H1 (cell line): ENCODE measurements at regions not wholly inside any gene's neighbourhood (a gene's known extent, or its start where the extent isn't known, plus 50 kb on each side); places are given as distances from the start of the nearest gene placed in this dataset.

Experiments
- CTCF ChIA-PET: fragments of 300-600 bp; sonication (Branson Sonifier 250); formaldehyde crosslinking; loops from one replicate; lab custom pipeline; 2021; ENCODE audit not compliant: partially characterized antibody; lab: Charles Lee
- POLR2A ChIA-PET: fragments of 300-600 bp; sonication (Branson Sonifier 250); formaldehyde crosslinking; loops from one replicate; lab custom pipeline; 2021; ENCODE audit warnings: inconsistent platforms; ENCODE audit not compliant: partially characterized antibody; lab: Charles Lee
- DNase-seq, 2 experiments: peaks; one replicate each; pipeline versions ENCODE4 v3.0.0 to v3.0.0-alpha.2; 2010 to 2022; ENCODE audit warnings: low spot score in 2 of 2, low read depth in 1 of 2, mixed read lengths in 1 of 2
- FAIRE-seq: peaks from 2 replicates; lab custom pipeline; 2011; peaks lifted over from hg19 to GRCh38; lab: Jason Lieb, UNC
- H2AFZ ChIP-seq: 2 replicates; pipeline ENCODE4 v1.8.1; 2012; ENCODE audit warnings: low read length, inconsistent platforms
- H2AK5ac ChIP-seq: 2 replicates; pipeline ENCODE4 v1.6.1; 2013; ENCODE audit warnings: low read depth, low read length
- H2BK120ac ChIP-seq: replicated peaks from 2 replicates; pipeline ENCODE3; 2013; ENCODE audit warnings: low read depth, low read length, inconsistent platforms
- H2BK12ac ChIP-seq: 2 replicates; pipeline ENCODE4 v1.6.1; 2013; ENCODE audit warnings: low read depth, low read length
- H2BK15ac ChIP-seq: 2 replicates; pipeline ENCODE4 v1.6.1; 2013; ENCODE audit warnings: low read length
- H2BK20ac ChIP-seq: 2 replicates; pipeline ENCODE4 v1.6.1; 2013; ENCODE audit warnings: low read length
- H2BK5ac ChIP-seq: 2 replicates; pipeline ENCODE4 v1.6.1; 2013; ENCODE audit warnings: low read depth, low read length
- H3K14ac ChIP-seq: 2 replicates; pipeline ENCODE4 v1.6.1; 2013; ENCODE audit warnings: inconsistent platforms; ENCODE audit not compliant: insufficient read length
- H3K18ac ChIP-seq: 2 replicates; pipeline ENCODE4 v1.6.1; 2013; ENCODE audit warnings: low read length; ENCODE audit errors: extremely low read depth
- H3K23ac ChIP-seq: 2 replicates; pipeline ENCODE4 v1.6.1; 2013; ENCODE audit warnings: inconsistent platforms; ENCODE audit not compliant: insufficient read length
- H3K23me2 ChIP-seq: 2 replicates; pipeline ENCODE4 v1.6.1; 2013; ENCODE audit warnings: low read depth, low read length
- H3K27ac ChIP-seq: 2 replicates; pipeline ENCODE4 v1.6.1; 2011; ENCODE audit warnings: low read depth, low read length, inconsistent platforms
- H3K27me3 ChIP-seq, 4 experiments: replicated peaks in 1 of 4; 1 replicate in 1 of 4; 2 replicates in 3 of 4; pipeline versions ENCODE4 v1.6.1 to v1.8.1; 2011 to 2013; ENCODE audit warnings: low read length in 3 of 4, mild to moderate bottlenecking in 3 of 4, inconsistent platforms in 2 of 4, mixed read lengths in 2 of 4, moderate library complexity in 1 of 4; ENCODE audit not compliant: control insufficient read depth in 3 of 4, insufficient read depth in 3 of 4; ENCODE audit errors: extremely low read depth in 1 of 4
- H3K36me3 ChIP-seq, 4 experiments: 2 replicates each; pipeline versions ENCODE4 v1.6.1 to v1.8.1; 2011 to 2013; ENCODE audit warnings: mild to moderate bottlenecking in 4 of 4, low read length in 3 of 4, moderate library complexity in 2 of 4, control low read depth in 1 of 4, inconsistent platforms in 1 of 4; ENCODE audit not compliant: insufficient read depth in 4 of 4, control insufficient read depth in 2 of 4
- H3K4ac ChIP-seq: replicated peaks from 2 replicates; pipeline ENCODE3; 2013; ENCODE audit warnings: low read length, low read depth, mixed read lengths, inconsistent platforms; ENCODE audit not compliant: insufficient read length
- H3K4me1 ChIP-seq, 4 experiments: replicated peaks in 1 of 4; 1 replicate in 1 of 4; 2 replicates in 3 of 4; pipeline versions ENCODE4 v1.6.1 to v1.8.1; 2011 to 2013; ENCODE audit warnings: low read length in 3 of 4, inconsistent platforms in 2 of 4, mixed read lengths in 1 of 4; ENCODE audit not compliant: insufficient read depth in 4 of 4, control insufficient read depth in 3 of 4
- H3K4me2 ChIP-seq, 2 experiments: 2 replicates each; pipeline versions ENCODE4 v1.6.1 to v1.8.1; 2011 to 2013; ENCODE audit warnings: low read depth in 2 of 2, low read length in 2 of 2, control low read depth in 1 of 2, inconsistent platforms in 1 of 2, mild to moderate bottlenecking in 1 of 2; ENCODE audit not compliant: insufficient read depth in 1 of 2
- H3K4me3 ChIP-seq, 4 experiments: fragments of 200-600, 300-600 bp in 1 of 4; sonication (generic), shearing (Covaris generic), sonication (Bioruptor Twin) in 1 of 4; 2 replicates each; pipeline versions ENCODE4 v1.5.1 to v1.8.1; 2011 to 2016; ENCODE audit warnings: low read length in 4 of 4, low read depth in 3 of 4, control low read depth in 2 of 4, inconsistent platforms in 2 of 4, mild to moderate bottlenecking in 2 of 4, mixed read lengths in 1 of 4, moderate library complexity in 1 of 4; ENCODE audit not compliant: insufficient read depth in 2 of 4; ENCODE audit errors: extremely low read depth in 1 of 4
- H3K56ac ChIP-seq: replicated peaks from 2 replicates; pipeline ENCODE3; 2013; ENCODE audit warnings: low read depth, mild to moderate bottlenecking, mixed read lengths, low read length, inconsistent platforms; ENCODE audit not compliant: insufficient read length
- H3K79me1 ChIP-seq: 2 replicates; pipeline ENCODE4 v1.6.1; 2013; ENCODE audit warnings: low read depth, low read length, control low read depth
- H3K79me2 ChIP-seq, 2 experiments: 2 replicates each; pipeline versions ENCODE4 v1.6.1 to v1.8.1; 2012 to 2013; ENCODE audit warnings: low read length in 2 of 2, mild to moderate bottlenecking in 2 of 2, inconsistent platforms in 1 of 2; ENCODE audit not compliant: insufficient read depth in 2 of 2, control insufficient read depth in 1 of 2
- H3K9ac ChIP-seq, 4 experiments: replicated peaks in 1 of 4; 1 replicate in 1 of 4; 2 replicates in 3 of 4; pipeline versions ENCODE4 v1.6.1 to v1.8.1; 2011 to 2013; ENCODE audit warnings: low read depth in 3 of 4, low read length in 3 of 4, control low read depth in 2 of 4, mild to moderate bottlenecking in 2 of 4, moderate library complexity in 2 of 4, inconsistent platforms in 1 of 4; ENCODE audit errors: extremely low read depth in 1 of 4
- H3K9me3 ChIP-seq, 2 experiments: 2 replicates each; pipeline versions ENCODE4 v1.6.1 to v1.8.1; 2012 to 2013; ENCODE audit warnings: mild to moderate bottlenecking in 2 of 2, moderate library complexity in 2 of 2, control low read depth in 1 of 2, inconsistent platforms in 1 of 2, low read depth in 1 of 2, low read length in 1 of 2, mixed read lengths in 1 of 2; ENCODE audit not compliant: insufficient read depth in 2 of 2
- H4K20me1 ChIP-seq, 2 experiments: replicated peaks in 1 of 2; 2 replicates each; pipeline versions ENCODE3 to v1.8.1; 2011 to 2013; ENCODE audit warnings: inconsistent platforms in 2 of 2, low read length in 2 of 2, mild to moderate bottlenecking in 1 of 2; ENCODE audit not compliant: insufficient read depth in 2 of 2, control insufficient read depth in 1 of 2
- H4K5ac ChIP-seq: 2 replicates; pipeline ENCODE4 v1.6.1; 2013; ENCODE audit warnings: low read length, low read depth, mixed read lengths, inconsistent platforms; ENCODE audit not compliant: insufficient read length
- H4K8ac ChIP-seq: 2 replicates; pipeline ENCODE4 v1.8.0; 2013; ENCODE audit warnings: mild to moderate bottlenecking, moderate library complexity, low read length, inconsistent platforms; ENCODE audit not compliant: insufficient read depth; ENCODE audit errors: extremely low read depth
- H4K91ac ChIP-seq: replicated peaks from 2 replicates; pipeline ENCODE3; 2013; ENCODE audit warnings: low read length, mixed read lengths, inconsistent platforms; ENCODE audit not compliant: insufficient read length
- GABPA ChIP-seq: IDR thresholded peaks from 2 replicates; pipeline ENCODE4 v1.6.1; 2011; ENCODE audit warnings: mild to moderate bottlenecking, low read length, moderate library complexity, borderline replicate concordance; ENCODE audit not compliant: insufficient read depth
- JUN ChIP-seq: IDR thresholded peaks from 2 replicates; pipeline ENCODE4 v1.6.1; 2011; ENCODE audit warnings: low read depth, mild to moderate bottlenecking, improper control_type of control experiment, low read length
- JUND ChIP-seq: IDR thresholded peaks from 2 replicates; pipeline ENCODE4 v1.6.1; 2011; ENCODE audit warnings: mild to moderate bottlenecking, improper control_type of control experiment, low read length
- RXRA ChIP-seq: IDR thresholded peaks from 2 replicates; pipeline ENCODE4 v1.6.1; 2011; ENCODE audit warnings: low read depth, mild to moderate bottlenecking, low read length, moderate library complexity; ENCODE audit not compliant: insufficient read depth
- SIN3A ChIP-seq, 2 experiments: IDR thresholded peaks in 1 of 2; conservative IDR thresholded peaks in 1 of 2; 2 replicates each; pipeline ENCODE4 v1.6.1; 2011 to 2012; ENCODE audit warnings: low read length in 2 of 2, improper control_type of control experiment in 1 of 2, low read depth in 1 of 2, mild to moderate bottlenecking in 1 of 2
- WGBS, 2 experiments: shearing (Covaris generic) in 1 of 2; methylation state at CpG; one replicate each; pipeline versions ENCODE4 v1.1.6 to v1.1.7; 2013 to 2015; ENCODE audit warnings: low lambda C conversion rate in 2 of 2, mixed read lengths in 2 of 2, inconsistent platforms in 1 of 2, low coverage in 1 of 2, missing lambda C conversion rate in 1 of 2; ENCODE audit not compliant: insufficient replicate concordance in 2 of 2, insufficient coverage in 1 of 2, insufficient read length in 1 of 2; ENCODE audit errors: extremely low coverage in 1 of 2, missing lambda C conversion rate in 1 of 2; 5-methylcytosine and 5-hydroxymethylcytosine counted together
- TF ChIP-seq, protein P1 (sequence below): IDR thresholded peaks from 2 replicates; pipeline ENCODE4 v1.6.1; 2011; ENCODE audit warnings: low read length, improper control_type of control experiment
- TF ChIP-seq, protein P2 (sequence below), 3 experiments: IDR thresholded peaks; 1 replicate in 2 of 3; 2 replicates in 1 of 3; pipeline versions ENCODE4 v1.5.1 to v1.6.1; 2011; ENCODE audit warnings: low read length in 3 of 3, mild to moderate bottlenecking in 3 of 3, inconsistent platforms in 2 of 3, low read depth in 1 of 3, moderate library complexity in 1 of 3; ENCODE audit not compliant: insufficient read depth in 1 of 3; ENCODE audit errors: control extremely low read depth in 1 of 3
- TF ChIP-seq, protein P3 (sequence below): IDR thresholded peaks from 2 replicates; pipeline ENCODE4 v1.6.1; 2012; ENCODE audit warnings: inconsistent platforms

DNA sequence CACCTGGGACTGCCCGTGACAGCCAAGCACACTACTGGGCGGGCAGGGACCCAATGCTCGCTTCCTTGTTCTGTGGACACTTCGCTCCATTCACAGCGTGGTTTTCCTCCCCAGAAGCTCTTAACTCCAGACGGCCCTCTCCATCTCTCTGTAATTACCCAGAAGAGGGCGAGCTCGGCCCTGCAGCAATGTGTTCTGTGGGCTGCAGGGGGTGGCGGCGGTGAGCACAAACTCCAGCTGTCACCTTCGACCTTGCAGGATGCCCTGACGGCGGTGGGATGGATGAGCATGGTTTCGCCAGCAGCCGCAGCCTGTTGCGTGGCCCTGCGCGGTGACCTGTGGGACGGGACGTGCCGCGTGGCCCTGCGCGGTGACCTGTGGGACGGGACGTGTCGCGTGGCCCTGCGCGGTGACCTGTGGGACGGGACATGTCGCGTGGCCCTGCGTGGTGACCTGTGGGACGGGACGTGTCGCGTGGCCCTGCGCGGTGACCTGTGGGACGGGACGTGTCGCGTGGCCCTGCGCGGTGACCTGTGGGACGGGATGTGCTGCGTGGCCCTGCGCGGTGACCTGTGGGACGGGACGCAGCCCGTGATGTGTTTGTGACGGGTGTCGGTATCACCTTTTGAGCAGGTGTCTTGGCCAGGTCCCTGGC is 1204.7 kb downstream of the BRD1 start:
- Histone ChIP-seq H3K27me3 (no peaks in the 10 kb centered on the region), H2BK5ac (no peak overlapping the region), H2BK15ac (no peak overlapping the region), H3K4me1 (peaks cover 0 to 5% (median 2%) of the 10 kb centered on the region in 4 experiments; a peak in 3 of 7 replicates), H3K4me2 (no peak overlapping the region), H3K23me2 (peaks cover 4% of the 10 kb centered on the region; the same call in 1 of the 2 replicates), H4K20me1 (peaks cover 0 to 16% of the 10 kb centered on the region in 2 experiments), H2AK5ac (no peak overlapping the region), H3K27ac (no peak overlapping the region), H3K9me3 (no peaks in the 10 kb centered on the region), H3K4ac (no peak overlapping the region), H3K79me1 (no peaks in the 10 kb centered on the region; the same call in none of the 2 replicates), H3K36me3 (no peaks in the 10 kb centered on the region; a peak in 1 of 8 replicates), H2BK120ac (no peak overlapping the region), H3K9ac (no peak overlapping the region), H3K56ac (no peak overlapping the region), H2BK20ac (no peak overlapping the region), H4K5ac (no peak overlapping the region), H3K18ac (no peak overlapping the region), H3K14ac (no peak overlapping the region), H3K4me3 (no peak overlapping the region), H3K23ac (no peak overlapping the region), H2AFZ (no peak overlapping the region), H3K79me2 (no peaks in the 10 kb centered on the region; a peak in 1 of 4 replicates), H4K91ac (no peak overlapping the region), H4K8ac (peak overlapping the region; percentile 51), H2BK12ac (no peak overlapping the region)
- POLR2A ChIA-PET: no interaction called here
- 92% methylated on average over 51 of the region's 55 CpGs; no CpG with 5 or more reads in 1 of the 2 experiments for WGBS, 2 experiments
- no peak for DNase-seq
- FAIRE-seq: no peak
- CTCF ChIA-PET: interaction anchor here (0.8 to 0.9 kb wide), 3 partner anchors 17 to 103 kb away, joined by 3 to 4 read pairs (median 3); no protein-coding TSS in a partner anchor
- TF ChIP-seq JUND (no peak), RXRA (no peak), SIN3A (conservative IDR thresholded peaks at IDR 0.05 in 1 of 2, IDR thresholded peaks at IDR 0.05 in 1 of 2; ENCODE audit: low read depth in 1 of 2, low read length in 2 of 2) (no peak), JUN (no peak), GABPA (no peak)
- TF ChIP-seq, protein P1, sequence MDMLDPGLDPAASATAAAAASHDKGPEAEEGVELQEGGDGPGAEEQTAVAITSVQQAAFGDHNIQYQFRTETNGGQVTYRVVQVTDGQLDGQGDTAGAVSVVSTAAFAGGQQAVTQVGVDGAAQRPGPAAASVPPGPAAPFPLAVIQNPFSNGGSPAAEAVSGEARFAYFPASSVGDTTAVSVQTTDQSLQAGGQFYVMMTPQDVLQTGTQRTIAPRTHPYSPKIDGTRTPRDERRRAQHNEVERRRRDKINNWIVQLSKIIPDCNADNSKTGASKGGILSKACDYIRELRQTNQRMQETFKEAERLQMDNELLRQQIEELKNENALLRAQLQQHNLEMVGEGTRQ: no peak
- TF ChIP-seq, protein P2, sequence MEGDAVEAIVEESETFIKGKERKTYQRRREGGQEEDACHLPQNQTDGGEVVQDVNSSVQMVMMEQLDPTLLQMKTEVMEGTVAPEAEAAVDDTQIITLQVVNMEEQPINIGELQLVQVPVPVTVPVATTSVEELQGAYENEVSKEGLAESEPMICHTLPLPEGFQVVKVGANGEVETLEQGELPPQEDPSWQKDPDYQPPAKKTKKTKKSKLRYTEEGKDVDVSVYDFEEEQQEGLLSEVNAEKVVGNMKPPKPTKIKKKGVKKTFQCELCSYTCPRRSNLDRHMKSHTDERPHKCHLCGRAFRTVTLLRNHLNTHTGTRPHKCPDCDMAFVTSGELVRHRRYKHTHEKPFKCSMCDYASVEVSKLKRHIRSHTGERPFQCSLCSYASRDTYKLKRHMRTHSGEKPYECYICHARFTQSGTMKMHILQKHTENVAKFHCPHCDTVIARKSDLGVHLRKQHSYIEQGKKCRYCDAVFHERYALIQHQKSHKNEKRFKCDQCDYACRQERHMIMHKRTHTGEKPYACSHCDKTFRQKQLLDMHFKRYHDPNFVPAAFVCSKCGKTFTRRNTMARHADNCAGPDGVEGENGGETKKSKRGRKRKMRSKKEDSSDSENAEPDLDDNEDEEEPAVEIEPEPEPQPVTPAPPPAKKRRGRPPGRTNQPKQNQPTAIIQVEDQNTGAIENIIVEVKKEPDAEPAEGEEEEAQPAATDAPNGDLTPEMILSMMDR (IDR thresholded peaks at IDR 0.05; ENCODE audit: control extremely low read depth in 1 of 3, insufficient read depth in 1 of 3, low read depth in 1 of 3, low read length in 3 of 3): peak; percentile 34 to 54 (median 47)
- TF ChIP-seq, protein P3, sequence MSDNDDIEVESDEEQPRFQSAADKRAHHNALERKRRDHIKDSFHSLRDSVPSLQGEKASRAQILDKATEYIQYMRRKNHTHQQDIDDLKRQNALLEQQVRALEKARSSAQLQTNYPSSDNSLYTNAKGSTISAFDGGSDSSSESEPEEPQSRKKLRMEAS: no peak
